ENCODE measurements at regions not wholly inside any gene's neighbourhood (a gene's known extent, or its start where the extent isn't known, plus 50 kb on each side); places are given as distances from the start of the nearest gene placed in this dataset.

- H3K27me3 ChIP-seq (ENCODE audit: control insufficient read depth in 1 of 2, insufficient read depth in 2 of 2, low read length in 2 of 2) = no peaks in the 10 kb centered on the region
- H3K9ac ChIP-seq (ENCODE audit: low read length in 2 of 2) = no peak overlapping the region
- no peak overlapping the region for H3K4me3 ChIP-seq (ENCODE audit: low read length in 2 of 2)
- no peak overlapping the region for H3K27ac ChIP-seq (ENCODE audit: low read length)
- H3K9me3 ChIP-seq (ENCODE audit: control insufficient read depth in 2 of 2, low read length in 2 of 2) = no peaks in the 10 kb centered on the region
- H3K4me1 ChIP-seq (ENCODE audit: control insufficient read depth, insufficient read depth, low read length) = no peaks in the 10 kb centered on the region
- H3K36me3 ChIP-seq (ENCODE audit: control insufficient read depth in 2 of 2, insufficient read depth in 2 of 2, low read length in 2 of 2) = no peaks in the 10 kb centered on the region
Observed at GRCh38 chr3:163936543-163936942, 1141.8 kb downstream of the SI start.

- H3K4me3 ChIP-seq (ENCODE audit: low read length in 2 of 2) = no peak overlapping the region
- no peaks in the 10 kb centered on the region for H3K4me1 ChIP-seq (ENCODE audit: control insufficient read depth, insufficient read depth, low read length)
- H3K9ac ChIP-seq (ENCODE audit: low read length in 2 of 2) = no peak overlapping the region
- H3K27me3 ChIP-seq (ENCODE audit: control insufficient read depth in 1 of 2, insufficient read depth in 2 of 2, low read length in 2 of 2) = no peaks in the 10 kb centered on the region
- H3K9me3 ChIP-seq (ENCODE audit: control insufficient read depth in 2 of 2, low read length in 2 of 2) = no peaks in the 10 kb centered on the region
- no peaks in the 10 kb centered on the region for H3K36me3 ChIP-seq (ENCODE audit: control insufficient read depth in 2 of 2, insufficient read depth in 2 of 2, low read length in 2 of 2)
- H3K27ac ChIP-seq (ENCODE audit: low read length) = no peak overlapping the region
Observed at GRCh38 chr3:163935411-163935810, 1142.9 kb downstream of the SI start.

- H3K36me3 ChIP-seq (ENCODE audit: control insufficient read depth in 2 of 2, insufficient read depth in 2 of 2, low read length in 2 of 2) = no peaks in the 10 kb centered on the region
- H3K27ac ChIP-seq (ENCODE audit: low read length) = no peak overlapping the region
- H3K27me3 ChIP-seq (ENCODE audit: control insufficient read depth in 1 of 2, insufficient read depth in 2 of 2, low read length in 2 of 2) = no peaks in the 10 kb centered on the region
- H3K4me1 ChIP-seq (ENCODE audit: control insufficient read depth, insufficient read depth, low read length) = no peaks in the 10 kb centered on the region
- no peak overlapping the region for H3K9ac ChIP-seq (ENCODE audit: low read length in 2 of 2)
- H3K9me3 ChIP-seq (ENCODE audit: control insufficient read depth in 2 of 2, low read length in 2 of 2) = no peaks in the 10 kb centered on the region
- H3K4me3 ChIP-seq (ENCODE audit: low read length in 2 of 2) = no peak overlapping the region
Observed at GRCh38 chr3:163929069-163929652, 1149.1 kb downstream of the SI start.

- H3K4me1 ChIP-seq (ENCODE audit: control insufficient read depth, insufficient read depth, low read length) = no peaks in the 10 kb centered on the region
- no peaks in the 10 kb centered on the region for H3K36me3 ChIP-seq (ENCODE audit: control insufficient read depth in 2 of 2, insufficient read depth in 2 of 2, low read length in 2 of 2)
- H3K9me3 ChIP-seq (ENCODE audit: control insufficient read depth in 2 of 2, low read length in 2 of 2) = no peaks in the 10 kb centered on the region
- H3K27me3 ChIP-seq (ENCODE audit: control insufficient read depth in 1 of 2, insufficient read depth in 2 of 2, low read length in 2 of 2) = no peaks in the 10 kb centered on the region
- no peak overlapping the region for H3K9ac ChIP-seq (ENCODE audit: low read length in 2 of 2)
- H3K4me3 ChIP-seq (ENCODE audit: low read length in 2 of 2) = no peak overlapping the region
- H3K27ac ChIP-seq (ENCODE audit: low read length) = no peak overlapping the region
Observed at GRCh38 chr3:163927521-163927920, 1150.8 kb downstream of the SI start.

GRCh38 chr3:163924600-163924999 is 1153.7 kb downstream of the SI start:
- no peaks in the 10 kb centered on the region for H3K27me3 ChIP-seq (ENCODE audit: control insufficient read depth in 1 of 2, insufficient read depth in 2 of 2, low read length in 2 of 2)
- no peaks in the 10 kb centered on the region for H3K4me1 ChIP-seq (ENCODE audit: control insufficient read depth, insufficient read depth, low read length)
- no peak overlapping the region for H3K4me3 ChIP-seq (ENCODE audit: low read length in 2 of 2)
- no peaks in the 10 kb centered on the region for H3K9me3 ChIP-seq (ENCODE audit: control insufficient read depth in 2 of 2, low read length in 2 of 2)
- H3K27ac ChIP-seq (ENCODE audit: low read length) = no peak overlapping the region
- no peaks in the 10 kb centered on the region for H3K36me3 ChIP-seq (ENCODE audit: control insufficient read depth in 2 of 2, insufficient read depth in 2 of 2, low read length in 2 of 2)
- H3K9ac ChIP-seq (ENCODE audit: low read length in 2 of 2) = no peak overlapping the region

- no peak overlapping the region for H3K9ac ChIP-seq (ENCODE audit: low read length in 2 of 2)
- no peak overlapping the region for H3K4me3 ChIP-seq (ENCODE audit: low read length in 2 of 2)
- no peaks in the 10 kb centered on the region for H3K27me3 ChIP-seq (ENCODE audit: control insufficient read depth in 1 of 2, insufficient read depth in 2 of 2, low read length in 2 of 2)
- H3K36me3 ChIP-seq (ENCODE audit: control insufficient read depth in 2 of 2, insufficient read depth in 2 of 2, low read length in 2 of 2) = no peaks in the 10 kb centered on the region
- H3K9me3 ChIP-seq (ENCODE audit: control insufficient read depth in 2 of 2, low read length in 2 of 2) = no peaks in the 10 kb centered on the region
- no peaks in the 10 kb centered on the region for H3K4me1 ChIP-seq (ENCODE audit: control insufficient read depth, insufficient read depth, low read length)
- H3K27ac ChIP-seq (ENCODE audit: low read length) = no peak overlapping the region
Observed at GRCh38 chr3:163919154-163919553, 1159.1 kb downstream of the SI start.

GRCh38 chr3:163916596-163917560 is 1161.4 kb downstream of the SI start:
- no peak overlapping the region for H3K27ac ChIP-seq (ENCODE audit: low read length)
- H3K9ac ChIP-seq (ENCODE audit: low read length in 2 of 2) = no peak overlapping the region
- no peaks in the 10 kb centered on the region for H3K36me3 ChIP-seq (ENCODE audit: control insufficient read depth in 2 of 2, insufficient read depth in 2 of 2, low read length in 2 of 2)
- no peaks in the 10 kb centered on the region for H3K27me3 ChIP-seq (ENCODE audit: control insufficient read depth in 1 of 2, insufficient read depth in 2 of 2, low read length in 2 of 2)
- H3K4me1 ChIP-seq (ENCODE audit: control insufficient read depth, insufficient read depth, low read length) = no peaks in the 10 kb centered on the region
- H3K9me3 ChIP-seq (ENCODE audit: control insufficient read depth in 2 of 2, low read length in 2 of 2) = no peaks in the 10 kb centered on the region
- H3K4me3 ChIP-seq (ENCODE audit: low read length in 2 of 2) = no peak overlapping the region

- H3K9me3 ChIP-seq (ENCODE audit: control insufficient read depth in 2 of 2, low read length in 2 of 2) = no peaks in the 10 kb centered on the region
- H3K36me3 ChIP-seq (ENCODE audit: control insufficient read depth in 2 of 2, insufficient read depth in 2 of 2, low read length in 2 of 2) = no peaks in the 10 kb centered on the region
- no peak overlapping the region for H3K27ac ChIP-seq (ENCODE audit: low read length)
- no peak overlapping the region for H3K9ac ChIP-seq (ENCODE audit: low read length in 2 of 2)
- H3K27me3 ChIP-seq (ENCODE audit: control insufficient read depth in 1 of 2, insufficient read depth in 2 of 2, low read length in 2 of 2) = no peaks in the 10 kb centered on the region
- H3K4me3 ChIP-seq (ENCODE audit: low read length in 2 of 2) = no peak overlapping the region
- H3K4me1 ChIP-seq (ENCODE audit: control insufficient read depth, insufficient read depth, low read length) = no peaks in the 10 kb centered on the region
Observed at GRCh38 chr3:163915280-163915679, 1163.0 kb downstream of the SI start.

- Histone ChIP-seq H3K36me3 (ENCODE audit: control insufficient read depth in 2 of 2, insufficient read depth in 2 of 2, low read length in 2 of 2) (no peaks in the 10 kb centered on the region), H3K4me1 (ENCODE audit: control insufficient read depth, insufficient read depth, low read length) (no peaks in the 10 kb centered on the region), H3K27me3 (ENCODE audit: control insufficient read depth in 1 of 2, insufficient read depth in 2 of 2, low read length in 2 of 2) (no peaks in the 10 kb centered on the region), H3K9me3 (ENCODE audit: control insufficient read depth in 2 of 2, low read length in 2 of 2) (no peaks in the 10 kb centered on the region), H3K27ac (ENCODE audit: low read length) (no peak overlapping the region), H3K4me3 (ENCODE audit: low read length in 2 of 2) (no peak overlapping the region), H3K9ac (ENCODE audit: low read length in 2 of 2) (no peak overlapping the region)
Observed at GRCh38 chr3:163914567-163914966, 1163.7 kb downstream of the SI start.

- no peak overlapping the region for H3K27ac ChIP-seq (ENCODE audit: low read length)
- no peaks in the 10 kb centered on the region for H3K27me3 ChIP-seq (ENCODE audit: control insufficient read depth in 1 of 2, insufficient read depth in 2 of 2, low read length in 2 of 2)
- no peaks in the 10 kb centered on the region for H3K4me1 ChIP-seq (ENCODE audit: control insufficient read depth, insufficient read depth, low read length)
- no peaks in the 10 kb centered on the region for H3K36me3 ChIP-seq (ENCODE audit: control insufficient read depth in 2 of 2, insufficient read depth in 2 of 2, low read length in 2 of 2)
- H3K4me3 ChIP-seq (ENCODE audit: low read length in 2 of 2) = no peak overlapping the region
- no peak overlapping the region for H3K9ac ChIP-seq (ENCODE audit: low read length in 2 of 2)
- H3K9me3 ChIP-seq (ENCODE audit: control insufficient read depth in 2 of 2, low read length in 2 of 2) = no peaks in the 10 kb centered on the region
Observed at GRCh38 chr3:163891771-163892170, 1186.5 kb downstream of the SI start.

- H3K36me3 ChIP-seq (ENCODE audit: control insufficient read depth in 2 of 2, insufficient read depth in 2 of 2, low read length in 2 of 2) = no peaks in the 10 kb centered on the region
- H3K4me3 ChIP-seq (ENCODE audit: low read length in 2 of 2) = no peak overlapping the region
- no peak overlapping the region for H3K27ac ChIP-seq (ENCODE audit: low read length)
- H3K4me1 ChIP-seq (ENCODE audit: control insufficient read depth, insufficient read depth, low read length) = no peaks in the 10 kb centered on the region
- no peaks in the 10 kb centered on the region for H3K27me3 ChIP-seq (ENCODE audit: control insufficient read depth in 1 of 2, insufficient read depth in 2 of 2, low read length in 2 of 2)
- no peak overlapping the region for H3K9ac ChIP-seq (ENCODE audit: low read length in 2 of 2)
- no peaks in the 10 kb centered on the region for H3K9me3 ChIP-seq (ENCODE audit: control insufficient read depth in 2 of 2, low read length in 2 of 2)
Observed at GRCh38 chr3:163890661-163891060, 1187.6 kb downstream of the SI start.
